H7 (cell line): ENCODE measurements at regions not wholly inside any gene's neighbourhood (a gene's known extent, or its start where the extent isn't known, plus 50 kb on each side); places are given as distances from the start of the nearest gene placed in this dataset.

Source experiments
- DNase-seq: peaks from one replicate; pipeline ENCODE4 v3.0.0; 2012
- H3K27me3 ChIP-seq: 2 replicates; pipeline ENCODE4 v1.6.0; 2011; ENCODE audit warnings: mild to moderate bottlenecking, low read length; ENCODE audit not compliant: control insufficient read depth, insufficient read depth
- H3K36me3 ChIP-seq: replicated peaks from 2 replicates; pipeline ENCODE4 v1.5.1; 2011; ENCODE audit warnings: low read length; ENCODE audit not compliant: control insufficient read depth, insufficient read depth
- H3K4me3 ChIP-seq: 2 replicates; pipeline ENCODE4 v1.5.1; 2011; ENCODE audit warnings: low read depth, mild to moderate bottlenecking, control low read depth, low read length, moderate library complexity; ENCODE audit not compliant: insufficient read depth

- Histone ChIP-seq H3K36me3 (no peaks in the 10 kb centered on the region), H3K27me3 (no peaks in the 10 kb centered on the region), H3K4me3 (no peak overlapping the region)
- DNase-seq = no peak
Observed at GRCh38 chr2:122519366-122519765, 763.9 kb downstream of the TSN start.

- no peak for DNase-seq
- Histone ChIP-seq H3K4me3 (no peak overlapping the region), H3K27me3 (no peaks in the 10 kb centered on the region), H3K36me3 (no peaks in the 10 kb centered on the region)
Observed at GRCh38 chr2:122519821-122520611, 764.6 kb downstream of the TSN start.

DNA sequence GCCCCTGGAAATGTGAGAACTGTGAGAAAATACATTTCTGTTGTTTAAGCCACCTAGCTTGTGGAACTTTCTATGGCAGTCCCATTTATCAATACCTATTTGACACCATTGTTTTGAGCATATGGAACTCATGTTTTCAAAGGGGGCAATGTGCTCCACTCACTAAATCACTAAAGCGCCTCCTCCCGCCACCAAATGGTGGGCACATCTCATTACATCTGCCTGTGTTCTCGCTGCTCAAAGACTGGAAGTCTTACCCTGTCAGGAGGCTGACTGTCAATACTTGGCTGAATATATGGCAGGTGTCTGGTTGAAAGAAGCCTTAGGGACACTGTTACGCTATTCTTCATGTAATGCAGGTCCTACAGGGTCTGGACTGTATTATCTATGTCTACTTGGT lies 767.7 kb downstream of the TSN start:
- no peak overlapping the region for H3K4me3 ChIP-seq
- DNase-seq = peak; percentile 36
- no peaks in the 10 kb centered on the region for H3K36me3 ChIP-seq
- no peaks in the 10 kb centered on the region for H3K27me3 ChIP-seq

- no peak overlapping the region for H3K4me3 ChIP-seq
- H3K27me3 ChIP-seq = no peaks in the 10 kb centered on the region
- DNase-seq = no peak
- H3K36me3 ChIP-seq = no peaks in the 10 kb centered on the region
Observed at GRCh38 chr2:122523981-122524380, 768.5 kb downstream of the TSN start.

DNA sequence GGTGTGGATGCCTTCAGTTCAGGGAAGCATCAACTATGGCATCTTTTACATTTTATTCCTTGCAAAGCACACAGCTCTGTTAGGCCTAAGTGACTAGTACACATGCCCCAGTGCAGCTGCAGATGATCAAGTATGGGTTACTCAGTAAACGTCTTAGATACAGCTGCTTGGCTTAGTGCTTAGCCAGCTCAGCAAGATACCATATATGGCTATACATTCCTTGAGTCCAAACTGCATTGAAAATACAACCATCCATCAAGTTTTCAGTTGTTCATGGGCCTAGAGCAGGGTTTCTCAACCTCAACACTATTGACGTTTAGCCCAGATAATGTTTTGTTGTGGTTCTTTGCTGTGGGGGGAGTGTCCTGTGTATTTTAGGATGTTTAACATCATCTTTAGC lies 769.9 kb downstream of the TSN start:
- no peaks in the 10 kb centered on the region for H3K27me3 ChIP-seq
- no peak overlapping the region for H3K4me3 ChIP-seq
- H3K36me3 ChIP-seq = no peaks in the 10 kb centered on the region
- no peak for DNase-seq

DNA sequence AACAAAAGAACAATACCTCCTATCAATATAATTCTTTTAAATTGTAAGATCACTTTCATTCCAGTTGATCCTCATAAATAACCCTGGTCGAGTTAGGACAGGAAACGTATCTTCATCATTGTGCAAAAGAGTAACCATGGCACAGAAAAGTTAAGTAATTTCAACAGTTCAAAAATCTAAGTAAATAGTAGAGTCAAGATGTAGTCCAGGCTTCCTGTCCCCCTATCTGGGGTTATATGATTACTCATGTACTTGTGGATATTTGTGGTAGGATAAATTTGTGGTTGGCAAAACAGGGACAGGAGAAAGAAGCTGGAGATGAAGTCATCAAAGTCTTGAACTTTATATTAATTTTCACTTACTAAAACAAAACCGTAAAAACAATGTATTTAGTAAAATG lies 772.6 kb downstream of the TSN start:
- no peak for DNase-seq
- no peaks in the 10 kb centered on the region for H3K36me3 ChIP-seq
- H3K4me3 ChIP-seq = no peak overlapping the region
- H3K27me3 ChIP-seq = no peaks in the 10 kb centered on the region

DNA sequence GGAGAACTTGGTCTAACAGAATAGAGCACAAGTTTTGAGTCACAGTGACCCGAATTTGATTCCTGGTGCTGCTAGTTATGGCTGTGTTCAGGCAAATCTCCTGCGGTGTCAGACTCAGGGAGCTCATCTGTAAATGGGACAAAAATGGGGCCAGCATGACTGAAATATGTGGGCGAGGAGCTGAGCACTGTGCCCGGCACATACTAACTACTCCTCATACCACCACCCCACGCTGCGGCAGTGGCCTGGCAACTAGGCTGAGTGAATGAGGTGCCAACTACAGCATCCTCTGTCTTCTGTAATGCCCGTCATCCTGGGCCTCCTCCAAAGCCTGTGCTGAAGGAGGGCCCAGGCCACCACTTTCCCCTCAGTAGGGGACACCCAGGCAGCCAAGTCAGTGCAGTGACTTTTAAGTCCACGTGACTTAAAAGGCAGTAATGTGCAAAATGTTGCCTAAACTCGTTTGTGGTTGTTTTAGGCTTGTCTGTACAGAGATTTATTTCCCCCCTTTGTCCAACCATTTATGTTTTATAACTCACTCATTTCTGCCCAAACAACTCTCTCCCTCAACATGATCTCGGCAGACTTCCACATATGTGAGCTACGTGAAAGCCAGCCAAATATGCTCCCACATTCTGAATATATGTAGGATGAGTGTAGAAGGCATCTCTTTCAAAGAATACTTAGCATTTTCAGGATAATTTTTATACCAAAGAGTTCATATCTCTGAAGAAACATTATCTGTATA lies 773.7 kb downstream of the TSN start:
- no peak for DNase-seq
- Histone ChIP-seq H3K36me3 (no peaks in the 10 kb centered on the region), H3K27me3 (no peaks in the 10 kb centered on the region), H3K4me3 (no peak overlapping the region)

DNA sequence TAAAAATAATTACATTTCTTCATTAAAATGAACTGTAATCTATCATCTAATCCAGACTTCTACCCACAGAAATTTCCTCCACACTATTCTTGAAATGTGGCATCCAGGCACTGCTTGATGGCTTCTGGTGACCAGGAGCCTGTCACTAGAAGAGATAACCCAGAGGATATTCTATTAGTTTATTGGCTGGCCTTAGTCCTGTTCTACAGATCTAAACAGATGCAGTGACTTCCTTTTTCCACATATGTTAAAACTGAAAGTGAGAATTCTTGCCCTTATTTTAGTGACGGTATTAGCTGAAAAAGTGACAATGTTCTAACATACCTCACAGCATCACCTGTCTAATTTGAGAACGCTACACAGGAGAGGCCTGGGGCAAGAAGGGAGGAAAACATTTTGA lies 775.4 kb downstream of the TSN start:
- no peaks in the 10 kb centered on the region for H3K36me3 ChIP-seq
- no peaks in the 10 kb centered on the region for H3K27me3 ChIP-seq
- no peak overlapping the region for H3K4me3 ChIP-seq
- DNase-seq = no peak

DNA sequence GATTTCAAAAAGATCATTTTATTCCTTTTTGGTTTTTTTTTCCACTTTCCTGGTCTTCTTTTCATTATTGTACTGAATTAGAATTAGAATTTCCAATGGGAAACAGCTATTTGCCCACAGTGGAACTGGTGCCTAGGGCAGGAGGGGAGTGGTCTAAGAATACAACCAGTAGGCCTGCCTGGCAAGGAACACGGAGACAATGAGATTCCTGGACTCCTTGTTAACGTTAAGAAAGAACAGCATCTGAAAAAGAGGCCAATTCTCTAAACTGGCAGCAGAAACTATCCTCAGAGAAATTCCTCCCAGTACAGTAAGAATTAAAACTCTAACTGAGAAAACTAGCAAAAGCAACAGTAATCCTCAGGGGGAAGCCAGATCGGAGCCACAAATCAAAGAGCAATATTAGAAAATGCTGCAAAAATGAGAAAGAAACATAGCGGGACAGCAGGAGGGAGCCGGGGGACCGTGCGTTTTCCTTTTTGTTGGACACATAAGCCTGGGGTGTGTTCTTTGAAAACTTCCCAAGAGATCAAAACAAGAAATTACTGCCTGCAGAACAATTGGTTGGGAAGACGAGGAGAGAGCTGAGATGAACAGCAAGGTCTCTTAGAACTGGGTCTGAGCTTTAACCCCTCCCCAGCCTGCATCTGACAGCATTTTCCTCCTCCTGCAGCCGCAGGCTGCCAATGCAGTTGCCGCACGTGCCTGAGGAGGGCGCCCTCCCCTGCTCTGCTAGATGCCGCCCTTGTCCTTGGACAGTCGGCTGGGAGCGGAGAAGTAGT lies 776.0 kb downstream of the TSN start:
- peak; percentile 81 for DNase-seq
- no peak overlapping the region for H3K4me3 ChIP-seq
- H3K36me3 ChIP-seq = no peaks in the 10 kb centered on the region
- no peaks in the 10 kb centered on the region for H3K27me3 ChIP-seq

DNA sequence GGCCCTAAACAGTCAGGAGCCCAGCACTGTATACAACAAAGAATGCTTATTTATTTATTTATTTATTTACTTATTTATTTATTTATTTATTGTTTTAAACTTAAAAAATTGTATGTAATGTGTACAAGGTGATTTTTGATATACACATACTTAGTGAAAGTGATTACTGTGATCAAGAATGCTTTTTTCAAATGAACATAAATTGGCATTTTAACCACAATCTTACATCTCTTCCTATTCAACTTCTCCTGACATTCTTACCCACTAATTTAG lies 776.6 kb downstream of the TSN start:
- Histone ChIP-seq H3K36me3 (no peaks in the 10 kb centered on the region), H3K27me3 (no peaks in the 10 kb centered on the region), H3K4me3 (no peak overlapping the region)
- DNase-seq = no peak

GRCh38 chr2:122532481-122532880 lies 777.0 kb downstream of the TSN start:
- Histone ChIP-seq H3K4me3 (no peak overlapping the region), H3K36me3 (no peaks in the 10 kb centered on the region), H3K27me3 (no peaks in the 10 kb centered on the region)
- DNase-seq = no peak

- Histone ChIP-seq H3K27me3 (no peaks in the 10 kb centered on the region), H3K36me3 (no peaks in the 10 kb centered on the region)
Observed at GRCh38 chr2:122535960-122536505, 780.6 kb downstream of the TSN start.

GRCh38 chr2:122539311-122539710 lies 783.9 kb downstream of the TSN start:
- DNase-seq = no peak
- Histone ChIP-seq H3K36me3 (no peaks in the 10 kb centered on the region), H3K27me3 (no peaks in the 10 kb centered on the region), H3K4me3 (no peak overlapping the region)

More at GRCh38 chr2:122535960-122536505, 780.6 kb downstream of the TSN start:
- DNase-seq = no peak
- H3K4me3 ChIP-seq = no peak overlapping the region

GRCh38 chr2:122539920-122540319 lies 784.5 kb downstream of the TSN start:
- Histone ChIP-seq H3K36me3 (no peaks in the 10 kb centered on the region), H3K4me3 (no peak overlapping the region), H3K27me3 (no peaks in the 10 kb centered on the region)
- DNase-seq = no peak

DNA sequence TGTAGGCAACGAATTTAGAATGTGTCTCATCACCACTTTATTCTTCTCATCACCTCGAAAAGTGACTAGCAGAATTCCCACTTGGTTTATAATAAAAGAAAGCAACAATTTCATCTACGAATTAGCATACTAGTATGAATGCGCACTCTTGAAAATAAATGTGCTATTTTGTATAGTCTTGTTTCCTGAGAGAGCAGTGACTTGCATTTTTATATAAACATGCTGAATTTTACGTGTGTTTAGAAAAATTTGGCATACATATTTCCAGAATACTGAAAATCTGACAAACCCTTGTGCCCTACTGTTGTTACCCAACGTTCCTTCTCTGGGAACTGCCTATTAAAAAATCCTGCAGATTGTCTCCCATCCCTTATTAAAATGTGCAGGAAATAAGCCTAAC lies 786.8 kb downstream of the TSN start:
- H3K4me3 ChIP-seq = no peak overlapping the region
- no peak for DNase-seq
- H3K27me3 ChIP-seq = no peaks in the 10 kb centered on the region
- no peaks in the 10 kb centered on the region for H3K36me3 ChIP-seq
